ENCODE measurements at regions not wholly inside any gene's neighbourhood (a gene's known extent, or its start where the extent isn't known, plus 50 kb on each side); places are given as distances from the start of the nearest gene placed in this dataset.

DNA sequence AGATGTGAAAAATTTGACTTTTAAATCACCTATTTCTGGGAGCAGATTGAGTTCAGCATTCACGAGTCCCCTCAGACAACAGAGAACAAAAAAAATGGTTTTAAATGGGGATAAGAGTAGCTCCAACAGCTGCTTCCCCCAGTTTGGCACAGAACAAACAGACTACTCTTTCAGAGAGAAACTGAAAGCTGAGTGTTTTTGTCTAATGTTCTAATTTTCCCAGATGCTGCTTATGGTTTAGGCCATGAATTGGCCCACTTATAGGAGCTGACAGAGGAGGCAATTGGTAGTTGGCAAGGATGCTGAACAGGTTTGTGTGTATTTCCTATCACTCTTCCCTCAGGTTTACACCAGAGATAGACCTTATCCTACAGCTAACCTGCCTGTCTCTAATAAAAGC, 1637.4 kb upstream of the PRMT6 start:
- TF ChIP-seq FOXA1 (IDR thresholded peaks at IDR 0.05), result no peak
- TF ChIP-seq, protein P1, sequence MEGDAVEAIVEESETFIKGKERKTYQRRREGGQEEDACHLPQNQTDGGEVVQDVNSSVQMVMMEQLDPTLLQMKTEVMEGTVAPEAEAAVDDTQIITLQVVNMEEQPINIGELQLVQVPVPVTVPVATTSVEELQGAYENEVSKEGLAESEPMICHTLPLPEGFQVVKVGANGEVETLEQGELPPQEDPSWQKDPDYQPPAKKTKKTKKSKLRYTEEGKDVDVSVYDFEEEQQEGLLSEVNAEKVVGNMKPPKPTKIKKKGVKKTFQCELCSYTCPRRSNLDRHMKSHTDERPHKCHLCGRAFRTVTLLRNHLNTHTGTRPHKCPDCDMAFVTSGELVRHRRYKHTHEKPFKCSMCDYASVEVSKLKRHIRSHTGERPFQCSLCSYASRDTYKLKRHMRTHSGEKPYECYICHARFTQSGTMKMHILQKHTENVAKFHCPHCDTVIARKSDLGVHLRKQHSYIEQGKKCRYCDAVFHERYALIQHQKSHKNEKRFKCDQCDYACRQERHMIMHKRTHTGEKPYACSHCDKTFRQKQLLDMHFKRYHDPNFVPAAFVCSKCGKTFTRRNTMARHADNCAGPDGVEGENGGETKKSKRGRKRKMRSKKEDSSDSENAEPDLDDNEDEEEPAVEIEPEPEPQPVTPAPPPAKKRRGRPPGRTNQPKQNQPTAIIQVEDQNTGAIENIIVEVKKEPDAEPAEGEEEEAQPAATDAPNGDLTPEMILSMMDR (IDR thresholded peaks at IDR 0.05; ENCODE audit: low read depth, low read length, missing input control), result no peak
- TF ChIP-seq EGR1 (IDR thresholded peaks at IDR 0.05; ENCODE audit: low read depth in 2 of 2), result no peak
- TF ChIP-seq, protein P2, sequence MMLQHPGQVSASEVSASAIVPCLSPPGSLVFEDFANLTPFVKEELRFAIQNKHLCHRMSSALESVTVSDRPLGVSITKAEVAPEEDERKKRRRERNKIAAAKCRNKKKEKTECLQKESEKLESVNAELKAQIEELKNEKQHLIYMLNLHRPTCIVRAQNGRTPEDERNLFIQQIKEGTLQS (IDR thresholded peaks at IDR 0.05), result no peak
- TF ChIP-seq SP1 (IDR thresholded peaks at IDR 0.05), result no peak
- TF ChIP-seq, protein P3, sequence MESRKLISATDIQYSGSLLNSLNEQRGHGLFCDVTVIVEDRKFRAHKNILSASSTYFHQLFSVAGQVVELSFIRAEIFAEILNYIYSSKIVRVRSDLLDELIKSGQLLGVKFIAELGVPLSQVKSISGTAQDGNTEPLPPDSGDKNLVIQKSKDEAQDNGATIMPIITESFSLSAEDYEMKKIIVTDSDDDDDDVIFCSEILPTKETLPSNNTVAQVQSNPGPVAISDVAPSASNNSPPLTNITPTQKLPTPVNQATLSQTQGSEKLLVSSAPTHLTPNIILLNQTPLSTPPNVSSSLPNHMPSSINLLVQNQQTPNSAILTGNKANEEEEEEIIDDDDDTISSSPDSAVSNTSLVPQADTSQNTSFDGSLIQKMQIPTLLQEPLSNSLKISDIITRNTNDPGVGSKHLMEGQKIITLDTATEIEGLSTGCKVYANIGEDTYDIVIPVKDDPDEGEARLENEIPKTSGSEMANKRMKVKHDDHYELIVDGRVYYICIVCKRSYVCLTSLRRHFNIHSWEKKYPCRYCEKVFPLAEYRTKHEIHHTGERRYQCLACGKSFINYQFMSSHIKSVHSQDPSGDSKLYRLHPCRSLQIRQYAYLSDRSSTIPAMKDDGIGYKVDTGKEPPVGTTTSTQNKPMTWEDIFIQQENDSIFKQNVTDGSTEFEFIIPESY (IDR thresholded peaks at IDR 0.05), result no peak
- TF ChIP-seq, protein P4, sequence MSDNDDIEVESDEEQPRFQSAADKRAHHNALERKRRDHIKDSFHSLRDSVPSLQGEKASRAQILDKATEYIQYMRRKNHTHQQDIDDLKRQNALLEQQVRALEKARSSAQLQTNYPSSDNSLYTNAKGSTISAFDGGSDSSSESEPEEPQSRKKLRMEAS (IDR thresholded peaks at IDR 0.05), result no peak
- TF ChIP-seq RXRA (IDR thresholded peaks at IDR 0.05), result no peak
- TF ChIP-seq RAD21 (IDR thresholded peaks at IDR 0.05), result no peak
- TF ChIP-seq JUND (IDR thresholded peaks at IDR 0.05), result no peak
- no peak for TF ChIP-seq GABPA (IDR thresholded peaks at IDR 0.05 in 1 of 2, conservative IDR thresholded peaks at IDR 0.05 in 1 of 2)

Measured in liver (tissue), 3 donors.